T-helper 17 cell (primary cell): ENCODE measurements at regions not wholly inside any gene's neighbourhood (a gene's known extent, or its start where the extent isn't known, plus 50 kb on each side); places are given as distances from the start of the nearest gene placed in this dataset.

Experiments
- ATAC-seq: fragments of 150-1000 bp; cut with Tn5 transposase; 2 replicates; pipeline ENCODE4 v1.10.0; 2021; ENCODE audit warnings: mild to moderate bottlenecking, moderate library complexity
- DNase-seq, 3 donors: peaks; one replicate each; pipeline versions ENCODE4 v3.0.0 to v3.0.0-alpha.2; 2020 to 2021
- H3K9me3 ChIP-seq: one replicate; pipeline ENCODE4 v1.7.0; 2013; ENCODE audit warnings: low read length, mild to moderate bottlenecking; ENCODE audit not compliant: control insufficient read depth, poor library complexity, severe bottlenecking
- H3K27ac Mint-ChIP-seq: one replicate; pipeline ENCODE4 v1.8.0; 2022; ENCODE audit warnings: mild to moderate bottlenecking, moderate library complexity, mixed read lengths
- H3K27me3 Mint-ChIP-seq: one replicate; pipeline ENCODE4 v1.8.0; 2022; ENCODE audit warnings: mixed read lengths
- H3K36me3 Mint-ChIP-seq: one replicate; pipeline ENCODE4 v1.8.0; 2022; ENCODE audit warnings: low read depth, mixed read lengths
- H3K4me1 Mint-ChIP-seq: one replicate; pipeline ENCODE4 v1.8.0; 2022; ENCODE audit warnings: mild to moderate bottlenecking, mixed read lengths
- H3K4me3 Mint-ChIP-seq: one replicate; pipeline ENCODE4 v1.8.0; 2022; ENCODE audit warnings: mild to moderate bottlenecking, moderate library complexity, mixed read lengths

DNA sequence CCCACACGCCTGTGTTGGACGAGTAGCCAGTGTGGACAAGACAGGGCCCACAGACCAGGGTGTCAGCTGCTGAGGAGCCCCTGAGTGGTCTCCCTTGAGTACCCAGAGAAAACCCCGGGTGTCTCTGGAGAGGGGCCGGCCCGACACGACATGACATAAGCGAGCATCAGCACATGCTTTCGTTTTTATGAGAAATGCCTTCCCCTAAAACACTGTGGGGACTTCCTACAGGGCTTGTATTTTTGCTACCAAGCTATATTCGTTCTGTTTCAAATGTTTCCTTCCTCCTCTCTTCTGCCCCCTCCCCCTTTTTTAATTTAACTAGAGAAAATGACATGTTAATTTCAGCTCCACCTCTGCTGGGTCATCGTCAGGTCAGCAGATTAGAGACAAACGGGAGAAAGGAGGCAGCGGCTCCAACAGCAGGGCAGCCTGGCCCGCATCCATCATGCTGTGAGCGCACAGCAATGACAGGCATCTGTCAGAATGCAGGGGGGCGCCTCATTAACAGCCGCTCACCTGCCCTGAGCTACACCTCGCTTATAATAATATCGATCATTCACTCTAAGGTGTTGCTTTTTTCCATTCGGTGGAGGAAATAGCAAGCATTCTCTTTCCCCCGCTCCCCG lies 286.2 kb downstream of the ZNF516 start:
- no peaks in the 10 kb centered on the region for H3K36me3 Mint-ChIP-seq
- H3K27me3 Mint-ChIP-seq = peaks cover 26% of the 10 kb centered on the region
- ATAC-seq = no peak

DNA sequence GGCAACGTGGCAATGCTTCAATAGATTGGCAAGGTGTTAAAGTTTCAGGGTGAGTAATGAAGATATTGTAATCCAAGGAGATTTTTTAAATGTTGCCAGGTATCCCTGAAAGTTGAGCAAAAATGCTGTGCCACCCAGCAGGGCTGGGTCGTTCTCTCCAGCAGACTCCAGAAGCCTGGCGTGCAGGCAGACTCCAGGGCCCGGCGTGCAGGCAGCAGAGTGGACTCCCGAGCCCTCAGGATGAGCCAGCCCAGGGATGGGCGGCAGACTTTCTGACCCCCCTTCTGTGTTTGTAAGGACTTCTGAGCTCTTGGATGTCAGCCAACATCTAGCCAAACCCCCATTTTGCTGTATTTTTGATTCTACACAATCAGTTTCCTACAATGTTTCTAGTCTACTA lies 289.1 kb downstream of the ZNF516 start:
- no peaks in the 10 kb centered on the region for H3K9me3 ChIP-seq
- Mint-ChIP-seq H3K27ac (no peak overlapping the region), H3K27me3 (peaks cover 21% of the 10 kb centered on the region), H3K4me1 (no peaks in the 10 kb centered on the region), H3K36me3 (no peaks in the 10 kb centered on the region), H3K4me3 (no peak overlapping the region)
- ATAC-seq = no peak
- DNase-seq = no peak

More for the DNA sequence above, 286.2 kb downstream of the ZNF516 start:
- no peak overlapping the region for H3K27ac Mint-ChIP-seq
- H3K4me3 Mint-ChIP-seq = no peak overlapping the region
- peaks cover 3% of the 10 kb centered on the region for H3K4me1 Mint-ChIP-seq
- DNase-seq = no peak
- no peaks in the 10 kb centered on the region for H3K9me3 ChIP-seq

DNA sequence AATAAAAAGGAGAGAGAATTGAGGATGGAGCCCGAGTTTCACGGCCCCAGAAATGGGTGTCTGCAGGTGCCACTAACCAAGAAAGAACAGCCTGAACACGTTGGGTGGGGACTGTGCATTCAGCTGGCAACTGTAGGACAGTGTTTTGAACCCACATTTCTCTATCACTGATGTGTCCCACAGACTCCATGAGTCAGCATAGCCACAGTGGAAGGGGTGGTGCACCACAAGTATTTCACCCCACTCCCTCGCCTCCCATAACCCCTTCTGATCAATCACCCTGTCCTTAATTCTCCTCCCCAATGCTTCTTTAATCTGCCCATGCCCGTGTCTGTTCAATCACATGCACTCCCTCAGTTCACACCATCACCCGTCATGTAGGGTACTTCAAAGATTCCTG lies 291.5 kb downstream of the ZNF516 start:
- Mint-ChIP-seq H3K4me1 (no peaks in the 10 kb centered on the region), H3K36me3 (no peaks in the 10 kb centered on the region), H3K27ac (no peak overlapping the region), H3K27me3 (peaks cover 11% of the 10 kb centered on the region), H3K4me3 (no peak overlapping the region)
- DNase-seq = no peak
- no peaks in the 10 kb centered on the region for H3K9me3 ChIP-seq
- ATAC-seq = no peak

DNA sequence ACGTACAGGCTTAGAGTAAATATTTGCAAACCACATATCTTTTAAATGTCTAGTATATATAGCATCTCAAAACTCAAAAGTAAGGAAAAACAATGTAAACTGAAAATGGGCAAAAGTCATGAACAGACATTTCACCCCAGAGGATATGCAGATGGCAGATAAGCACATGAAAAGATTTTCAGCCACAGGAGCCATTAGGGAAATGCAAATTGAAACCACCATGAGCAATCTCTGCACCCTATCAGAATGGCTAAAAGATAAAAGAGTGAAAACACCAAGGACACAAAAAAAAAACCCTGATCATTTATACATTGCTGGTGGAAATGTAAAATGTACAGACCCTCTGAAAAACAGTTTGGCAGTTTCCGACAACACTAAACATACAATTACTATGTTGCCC lies 292.7 kb downstream of the ZNF516 start:
- ATAC-seq (no peak), DNase-seq (no peak)
- Mint-ChIP-seq H3K36me3 (no peaks in the 10 kb centered on the region), H3K27ac (no peak overlapping the region), H3K4me3 (no peak overlapping the region), H3K4me1 (no peaks in the 10 kb centered on the region), H3K27me3 (peaks cover 4% of the 10 kb centered on the region)
- no peaks in the 10 kb centered on the region for H3K9me3 ChIP-seq

DNA sequence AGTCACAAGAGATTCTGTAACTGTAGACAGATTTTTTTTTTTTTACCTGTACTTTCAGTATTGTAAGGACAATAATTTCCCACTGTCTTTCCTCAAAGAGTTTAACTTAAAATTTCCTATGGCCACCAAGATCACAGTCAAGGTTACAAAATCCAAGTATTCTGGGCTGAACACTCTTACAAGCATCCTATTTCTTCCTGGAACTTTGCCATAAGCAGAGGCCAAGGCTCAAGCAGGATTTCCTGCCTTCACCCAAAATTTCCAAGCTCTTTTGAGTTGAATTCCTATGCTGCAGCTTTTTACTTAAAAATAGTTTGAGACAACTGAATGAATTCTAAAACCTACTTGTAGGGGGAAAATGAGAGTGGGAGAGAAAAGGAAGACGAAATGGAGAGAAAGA lies 299.4 kb downstream of the ZNF516 start:
- no peaks in the 10 kb centered on the region for H3K9me3 ChIP-seq
- DNase-seq (no peak), ATAC-seq (no peak)
- no peak overlapping the region for H3K4me3 Mint-ChIP-seq
- peaks cover 10% of the 10 kb centered on the region for H3K27me3 Mint-ChIP-seq
- no peaks in the 10 kb centered on the region for H3K4me1 Mint-ChIP-seq
- H3K36me3 Mint-ChIP-seq = no peaks in the 10 kb centered on the region
- no peak overlapping the region for H3K27ac Mint-ChIP-seq

DNA sequence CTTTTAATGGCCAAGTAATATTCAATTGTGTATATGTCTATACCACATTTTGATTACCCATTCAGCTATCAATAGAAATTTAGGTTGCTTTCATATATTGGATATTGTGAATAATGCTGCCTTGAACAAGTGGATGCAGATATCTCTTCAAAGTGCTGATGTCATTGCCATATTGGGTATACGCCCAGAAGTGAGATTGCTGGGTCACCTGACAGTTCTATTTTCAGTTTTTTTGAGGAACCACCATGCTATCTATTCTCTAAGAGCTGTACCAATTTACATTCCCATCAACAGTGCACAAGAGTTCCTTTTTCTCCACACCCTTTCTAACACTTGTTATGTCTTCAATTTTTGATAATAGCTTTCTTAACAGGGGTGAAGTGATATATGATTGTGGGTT lies 306.9 kb downstream of the ZNF516 start:
- no peak for DNase-seq
- Mint-ChIP-seq H3K27me3 (no peaks in the 10 kb centered on the region), H3K4me3 (no peak overlapping the region), H3K4me1 (no peaks in the 10 kb centered on the region), H3K27ac (no peak overlapping the region), H3K36me3 (no peaks in the 10 kb centered on the region)
- H3K9me3 ChIP-seq = no peaks in the 10 kb centered on the region
- no peak for ATAC-seq

DNA sequence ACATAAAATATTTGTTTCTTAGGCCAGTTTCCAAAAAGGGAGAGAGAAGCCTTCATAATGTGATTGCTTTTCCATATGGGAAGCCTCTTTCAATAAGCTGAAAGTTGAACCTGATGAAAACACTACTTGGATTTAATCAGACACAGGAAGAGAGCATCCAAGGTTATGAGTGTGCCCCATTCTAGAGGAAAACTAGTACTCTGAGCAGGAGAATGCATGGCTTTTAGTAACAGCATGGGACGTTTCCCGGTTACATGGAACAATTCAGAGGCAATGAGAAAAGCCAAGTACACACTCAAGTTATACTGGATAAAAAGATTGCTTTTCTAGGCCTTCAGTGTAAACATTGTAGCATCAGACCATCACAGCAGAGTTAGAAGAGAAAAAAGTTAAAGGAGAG lies 315.8 kb downstream of the ZNF516 start:
- Mint-ChIP-seq H3K4me3 (no peak overlapping the region), H3K4me1 (peaks cover 2% of the 10 kb centered on the region), H3K27me3 (peaks cover 6% of the 10 kb centered on the region), H3K27ac (no peak overlapping the region), H3K36me3 (no peaks in the 10 kb centered on the region)
- DNase-seq (no peak), ATAC-seq (no peak)
- no peaks in the 10 kb centered on the region for H3K9me3 ChIP-seq

DNA sequence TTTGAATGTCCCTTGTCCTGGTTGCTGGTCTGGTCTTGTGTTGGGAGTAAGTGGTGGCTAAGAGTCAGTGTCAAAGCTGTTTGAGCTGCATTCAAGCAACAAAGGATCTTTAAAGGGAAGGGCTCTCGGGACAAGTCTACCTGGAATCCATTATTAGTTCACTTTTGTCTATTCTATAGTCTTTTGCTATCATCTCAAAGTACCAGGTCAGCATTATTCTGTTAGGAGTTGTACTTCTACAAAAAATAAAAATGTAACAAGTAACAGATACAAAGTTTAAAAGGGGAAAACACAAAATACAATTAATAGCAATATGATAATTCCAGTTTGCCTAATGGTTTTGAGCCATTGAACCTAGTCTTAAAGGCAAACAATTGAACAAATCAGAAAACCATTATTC lies 317.9 kb downstream of the ZNF516 start:
- no peak overlapping the region for H3K4me3 Mint-ChIP-seq
- ATAC-seq (no peak), DNase-seq (no peak)
- H3K9me3 ChIP-seq = no peaks in the 10 kb centered on the region
- peaks cover 17% of the 10 kb centered on the region for H3K27me3 Mint-ChIP-seq
- no peak overlapping the region for H3K27ac Mint-ChIP-seq
- peaks cover 2% of the 10 kb centered on the region for H3K4me1 Mint-ChIP-seq
- H3K36me3 Mint-ChIP-seq = no peaks in the 10 kb centered on the region

DNA sequence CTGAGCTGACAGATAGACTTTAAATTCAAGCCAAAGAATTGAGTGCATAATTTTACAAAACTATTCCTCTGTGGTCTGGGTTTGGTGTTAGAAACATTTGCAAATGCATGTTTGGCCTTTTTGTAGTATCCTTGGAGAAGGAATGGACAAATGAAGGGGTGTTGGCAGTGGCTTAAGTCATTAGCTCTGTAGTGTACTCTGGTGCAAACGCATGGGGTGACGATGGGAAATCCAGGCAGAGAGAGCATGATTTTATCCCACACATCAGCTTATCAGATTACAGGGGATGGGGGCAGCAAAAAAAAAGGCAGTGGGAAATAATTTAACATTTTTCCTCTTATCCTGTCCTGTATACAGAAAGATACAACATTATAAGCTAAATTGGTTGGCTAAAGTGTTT lies 320.6 kb downstream of the ZNF516 start:
- ATAC-seq = no peak
- no peak overlapping the region for H3K4me3 Mint-ChIP-seq

DNA sequence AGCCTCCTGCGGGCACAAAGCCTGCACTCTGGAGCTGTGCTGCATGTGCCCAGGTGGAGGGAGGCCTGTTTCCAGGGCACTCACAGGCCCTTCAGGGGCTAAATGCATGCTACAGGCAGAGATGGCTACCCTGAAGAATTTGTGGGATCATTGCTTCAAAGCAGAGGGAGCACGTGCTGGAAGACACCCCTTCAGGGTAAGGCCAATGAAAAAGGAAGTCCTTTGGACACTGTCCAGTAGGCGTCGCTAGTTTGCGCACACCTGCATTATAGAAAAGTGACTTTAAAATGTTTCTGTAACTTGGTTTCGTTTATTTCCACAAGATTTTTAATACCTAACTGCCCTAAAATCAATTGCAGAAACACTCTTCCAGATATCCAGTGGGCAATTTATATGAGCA lies 325.3 kb downstream of the ZNF516 start:
- Mint-ChIP-seq H3K4me1 (no peaks in the 10 kb centered on the region), H3K27ac (no peak overlapping the region), H3K36me3 (no peaks in the 10 kb centered on the region), H3K4me3 (no peak overlapping the region), H3K27me3 (peaks cover 45% of the 10 kb centered on the region)
- no peaks in the 10 kb centered on the region for H3K9me3 ChIP-seq
- ATAC-seq (no peak), DNase-seq (no peak)

More for the DNA sequence above, 320.6 kb downstream of the ZNF516 start:
- no peaks in the 10 kb centered on the region for H3K9me3 ChIP-seq
- DNase-seq = no peak
- no peak overlapping the region for H3K27ac Mint-ChIP-seq
- H3K27me3 Mint-ChIP-seq = peaks cover 20% of the 10 kb centered on the region
- H3K4me1 Mint-ChIP-seq = no peaks in the 10 kb centered on the region
- H3K36me3 Mint-ChIP-seq = no peaks in the 10 kb centered on the region

DNA sequence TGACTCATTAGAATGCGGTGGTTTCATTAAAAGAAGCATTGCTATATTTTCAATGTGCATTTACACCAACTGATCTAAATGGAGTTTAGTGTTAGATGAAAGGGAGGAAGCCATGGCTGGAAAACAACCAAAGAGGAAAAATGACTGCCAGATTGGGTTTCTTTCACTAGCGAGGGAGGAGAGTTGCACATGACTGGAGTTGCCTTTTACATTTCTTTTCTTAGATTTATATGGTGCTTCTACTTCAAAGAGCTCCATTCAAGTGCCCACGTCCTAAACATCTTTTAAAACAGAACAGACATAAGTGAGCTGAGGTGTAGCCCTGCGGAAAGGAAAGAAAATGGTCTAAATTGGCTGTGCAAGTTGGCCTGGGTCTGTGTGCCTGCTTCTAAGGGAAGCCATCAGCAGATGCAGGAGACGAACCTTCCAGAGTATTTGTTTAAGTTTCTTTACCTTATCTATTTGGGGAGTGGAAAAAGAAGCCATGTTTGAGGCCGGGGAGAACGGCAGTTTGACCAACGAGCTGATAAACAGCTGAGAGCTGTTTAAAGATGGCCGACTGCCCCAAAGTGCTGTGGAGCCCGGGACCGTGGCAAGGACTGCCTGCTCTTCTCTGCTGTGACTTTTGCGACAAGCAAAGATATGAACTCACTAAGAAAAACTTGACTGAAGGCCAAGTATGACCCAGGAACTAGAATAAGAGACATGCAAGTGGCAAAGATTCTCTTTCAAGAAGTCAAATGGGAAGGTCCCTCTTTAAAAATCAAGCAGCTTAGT lies 327.0 kb downstream of the ZNF516 start:
- H3K36me3 Mint-ChIP-seq = no peaks in the 10 kb centered on the region
- H3K9me3 ChIP-seq = no peaks in the 10 kb centered on the region
- peaks cover 45% of the 10 kb centered on the region for H3K27me3 Mint-ChIP-seq
- H3K4me3 Mint-ChIP-seq = no peak overlapping the region
- H3K27ac Mint-ChIP-seq = no peak overlapping the region
- DNase-seq (no peak), ATAC-seq (no peak)
- no peaks in the 10 kb centered on the region for H3K4me1 Mint-ChIP-seq

DNA sequence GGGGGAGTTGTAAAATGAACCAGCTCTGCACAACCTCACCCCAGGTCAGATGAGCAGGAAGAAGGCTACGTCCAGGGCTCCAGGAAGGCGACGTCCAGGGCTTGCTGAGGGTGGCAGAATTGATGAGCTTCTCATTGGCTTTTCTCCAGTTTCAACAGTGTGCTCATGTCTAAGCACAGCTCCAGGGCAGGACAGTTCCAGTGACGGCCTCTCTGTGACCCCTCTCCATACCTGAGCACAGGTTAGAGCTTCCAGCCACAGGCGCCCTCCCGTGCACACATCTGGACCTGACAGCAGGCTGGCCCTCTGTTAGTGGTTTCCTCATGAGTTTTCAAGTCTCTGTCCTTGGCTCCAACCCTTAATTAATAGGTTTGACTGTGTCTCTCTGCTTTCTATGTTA lies 327.6 kb downstream of the ZNF516 start:
- H3K4me3 Mint-ChIP-seq = no peak overlapping the region
- no peaks in the 10 kb centered on the region for H3K4me1 Mint-ChIP-seq
- DNase-seq (no peak), ATAC-seq (no peak)
- H3K36me3 Mint-ChIP-seq = no peaks in the 10 kb centered on the region
- no peaks in the 10 kb centered on the region for H3K9me3 ChIP-seq
- peaks cover 44% of the 10 kb centered on the region for H3K27me3 Mint-ChIP-seq
- H3K27ac Mint-ChIP-seq = no peak overlapping the region

DNA sequence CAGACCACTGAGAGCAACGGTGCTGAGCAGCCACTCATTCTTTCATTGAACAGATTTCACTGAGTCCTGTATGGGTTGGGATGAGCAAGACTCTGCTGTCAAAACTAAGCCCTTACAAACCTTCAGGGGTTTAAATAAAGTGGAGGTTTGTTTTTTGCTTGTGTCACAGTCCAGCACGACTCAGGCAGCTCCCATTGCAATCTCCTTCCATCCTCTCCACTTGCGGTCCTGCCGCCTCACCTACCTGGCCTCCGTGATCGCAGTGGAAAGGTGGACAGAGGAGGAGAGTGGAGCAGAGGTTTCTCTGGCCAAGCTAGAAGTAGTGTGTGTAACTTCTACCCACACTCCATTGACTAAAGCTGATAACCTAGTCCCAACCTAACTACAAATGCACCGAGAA lies 332.2 kb downstream of the ZNF516 start:
- Mint-ChIP-seq H3K36me3 (no peaks in the 10 kb centered on the region), H3K27ac (no peak overlapping the region), H3K4me1 (no peaks in the 10 kb centered on the region), H3K27me3 (peaks cover 29% of the 10 kb centered on the region), H3K4me3 (no peak overlapping the region)
- DNase-seq (no peak), ATAC-seq (no peak)
- no peaks in the 10 kb centered on the region for H3K9me3 ChIP-seq

DNA sequence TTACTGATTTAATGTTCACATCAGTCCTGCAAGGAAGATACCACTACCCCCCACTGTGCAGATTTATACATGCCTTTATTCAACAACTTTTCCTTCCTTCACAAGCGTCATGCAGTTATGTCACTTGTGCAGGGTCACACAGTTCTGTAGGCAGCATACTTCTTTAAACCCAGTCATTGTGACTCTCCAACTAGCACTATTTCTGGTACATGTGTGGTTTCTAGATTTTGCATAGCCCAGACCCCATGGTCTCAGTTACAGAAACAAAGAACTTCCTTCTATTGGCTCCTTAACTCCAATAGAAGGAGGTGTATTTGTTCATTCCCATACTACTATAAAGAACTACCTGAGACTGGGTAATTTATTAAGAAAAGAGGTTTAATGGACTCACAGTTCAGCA lies 333.1 kb downstream of the ZNF516 start:
- Mint-ChIP-seq H3K36me3 (no peaks in the 10 kb centered on the region), H3K4me1 (no peaks in the 10 kb centered on the region), H3K27me3 (peaks cover 22% of the 10 kb centered on the region), H3K4me3 (no peak overlapping the region), H3K27ac (no peak overlapping the region)
- ATAC-seq = no peak
- no peaks in the 10 kb centered on the region for H3K9me3 ChIP-seq
- DNase-seq = no peak
